ENCODE measurements at regions not wholly inside any gene's neighbourhood (a gene's known extent, or its start where the extent isn't known, plus 50 kb on each side); places are given as distances from the start of the nearest gene placed in this dataset.

GRCh38 chr2:155600914-155601760 is 731.4 kb downstream of the NR4A2 start:
- 30% methylated on average over 8 of the region's 10 CpGs for WGBS (ENCODE audit: missing lambda C conversion rate)
- Histone ChIP-seq H3K4me1 (no peaks in the 10 kb centered on the region), H3K9me3 (0 out of 3 replicates have a peak, but pooled peaks cover 2% of the 10 kb centered on the region), H3K4me2 (no peak overlapping the region), H3K4me3 (no peak overlapping the region), H3K27ac (no peak overlapping the region)
- FAIRE-seq: no peak
- no peak for DNase-seq (ENCODE audit: low read depth in 1 of 2, low spot score in 1 of 2)
- TF ChIP-seq ZNF302 (CRISPR knock-in tag; IDR thresholded peaks at IDR 0.05) (no peak), ZFP36 (IDR thresholded peaks at IDR 0.05; ENCODE audit: borderline replicate concordance, partially characterized antibody) (no peak), KDM1A (IDR thresholded peaks at IDR 0.05; ENCODE audit: low read depth) (no peak), HMGXB4 (CRISPR knock-in tag; IDR thresholded peaks at IDR 0.05; ENCODE audit: borderline replicate concordance) (no peak)
- CTCF ChIA-PET: interaction anchor here (0.9 kb wide), 1 partner anchor 9 kb away, joined by 3 read pairs; no protein-coding TSS in a partner anchor
- no peak for ATAC-seq
- POLR2A ChIA-PET: no interaction called here

- Histone ChIP-seq H3K4me1 (no peaks in the 10 kb centered on the region), H3K9me3 (0 out of 3 replicates have a peak, but pooled peaks cover 2% of the 10 kb centered on the region), H3K4me3 (no peak overlapping the region), H3K27ac (no peak overlapping the region), H3K4me2 (no peak overlapping the region)
- FAIRE-seq: no peak
- DNase-seq (ENCODE audit: low read depth in 1 of 2, low spot score in 1 of 2): no peak
- ChIA-PET POLR2A (no interaction called here), CTCF (interaction anchor here (0.9 kb wide), 1 partner anchor 10 kb away, joined by 3 read pairs; no protein-coding TSS in a partner anchor)
- WGBS (ENCODE audit: missing lambda C conversion rate): 50% methylated on average over 10 of the region's 10 CpGs
- no peak for TF ChIP-seq RAD21 (conservative IDR thresholded peaks at IDR 0.05 in 1 of 2, IDR thresholded peaks at IDR 0.05 in 1 of 2)
- TF ChIP-seq KDM5A (IDR thresholded peaks at IDR 0.05): no peak
- TF ChIP-seq RARB (CRISPR knock-in tag; IDR thresholded peaks at IDR 0.05): no peak
- no peak for TF ChIP-seq HOXB13 (CRISPR knock-in tag; IDR thresholded peaks at IDR 0.05; ENCODE audit: low read depth)
- no peak for TF ChIP-seq MYC (IDR thresholded peaks at IDR 0.05; ENCODE audit: borderline replicate concordance, low read length)
- TF ChIP-seq KDM1A (IDR thresholded peaks at IDR 0.05; ENCODE audit: low read depth): no peak
- TF ChIP-seq TP53 (CRISPR knock-in tag; IDR thresholded peaks at IDR 0.05): no peak
- TF ChIP-seq ZNF302 (CRISPR knock-in tag; IDR thresholded peaks at IDR 0.05): no peak
- no peak for TF ChIP-seq POLR2A (IDR thresholded peaks at IDR 0.05; ENCODE audit: low read length)
- no peak for TF ChIP-seq SMC3 (IDR thresholded peaks at IDR 0.05)
- TF ChIP-seq EP300 (IDR thresholded peaks at IDR 0.05): no peak
- no peak for TF ChIP-seq POLR2AphosphoS2 (conservative IDR thresholded peaks at IDR 0.05; ENCODE audit: low read length)
- no peak for TF ChIP-seq JUNB (IDR thresholded peaks at IDR 0.05)
- no peak for TF ChIP-seq HMGXB4 (CRISPR knock-in tag; IDR thresholded peaks at IDR 0.05; ENCODE audit: borderline replicate concordance)
- TF ChIP-seq, protein P1, sequence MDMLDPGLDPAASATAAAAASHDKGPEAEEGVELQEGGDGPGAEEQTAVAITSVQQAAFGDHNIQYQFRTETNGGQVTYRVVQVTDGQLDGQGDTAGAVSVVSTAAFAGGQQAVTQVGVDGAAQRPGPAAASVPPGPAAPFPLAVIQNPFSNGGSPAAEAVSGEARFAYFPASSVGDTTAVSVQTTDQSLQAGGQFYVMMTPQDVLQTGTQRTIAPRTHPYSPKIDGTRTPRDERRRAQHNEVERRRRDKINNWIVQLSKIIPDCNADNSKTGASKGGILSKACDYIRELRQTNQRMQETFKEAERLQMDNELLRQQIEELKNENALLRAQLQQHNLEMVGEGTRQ (IDR thresholded peaks at IDR 0.05): no peak
- no peak for TF ChIP-seq HOXB5 (CRISPR knock-in tag; IDR thresholded peaks at IDR 0.05)
- TF ChIP-seq ELK1 (IDR thresholded peaks at IDR 0.05; ENCODE audit: low read depth, low read length): no peak
- TF ChIP-seq HOXA7 (CRISPR knock-in tag; IDR thresholded peaks at IDR 0.05): no peak
- no peak for ATAC-seq
Measured at GRCh38 chr2:155600296-155600695, 732.2 kb downstream of the NR4A2 start.

Data from A549 (cell line).